ENCODE measurements at regions not wholly inside any gene's neighbourhood (a gene's known extent, or its start where the extent isn't known, plus 50 kb on each side); places are given as distances from the start of the nearest gene placed in this dataset.

DNA sequence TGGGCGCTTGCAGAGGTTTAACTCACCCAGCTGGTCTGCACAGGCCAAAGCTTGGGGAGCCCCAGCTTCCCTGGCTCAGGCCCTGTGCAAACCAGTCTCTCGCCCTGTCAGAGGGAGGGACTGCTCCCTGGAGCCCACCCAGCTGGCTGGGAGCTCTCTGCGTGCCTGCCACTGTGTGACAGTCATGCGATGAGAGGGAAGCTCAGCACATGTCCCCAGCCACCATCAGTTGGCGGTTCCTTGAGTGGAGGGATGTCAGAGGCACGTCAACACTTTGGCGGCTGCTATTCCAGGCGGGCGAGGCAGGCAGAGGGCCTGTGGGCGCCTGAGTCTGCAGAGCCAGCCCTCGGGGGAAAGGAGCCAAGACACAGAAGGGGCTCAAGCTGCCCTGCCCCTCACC, 324.6 kb downstream of the UACA start:
- DNase-seq: no peak

- DNase-seq: no peak
Measured at GRCh38 chr15:70437882-70438451, 325.4 kb downstream of the UACA start.

- DNase-seq: no peak
Measured at GRCh38 chr15:70437089-70437488, 326.3 kb downstream of the UACA start.

- DNase-seq: no peak
Measured at GRCh38 chr15:70436428-70436827, 326.9 kb downstream of the UACA start.

DNA sequence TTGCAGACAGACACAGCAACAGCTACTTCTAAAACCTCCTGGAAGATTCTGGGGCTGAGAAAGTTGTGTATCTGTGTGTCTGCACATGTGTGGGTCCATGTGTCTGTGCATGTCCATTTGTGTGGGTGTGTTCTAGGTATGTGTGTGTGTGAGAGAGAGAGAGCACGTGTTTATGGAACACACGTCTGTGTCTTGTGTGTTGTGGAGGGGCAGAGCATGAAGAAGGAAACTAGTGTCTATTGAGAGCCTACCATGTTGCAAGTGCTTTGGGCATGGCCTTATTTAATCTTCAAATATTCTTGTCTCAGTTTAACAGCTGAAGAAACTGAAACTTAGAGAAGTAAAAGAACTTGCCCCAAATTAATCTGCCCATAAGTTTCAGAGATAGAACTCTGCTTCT, 327.5 kb downstream of the UACA start:
- no peak for DNase-seq

- DNase-seq: no peak
Measured at GRCh38 chr15:70435369-70435768, 328.0 kb downstream of the UACA start.

DNA sequence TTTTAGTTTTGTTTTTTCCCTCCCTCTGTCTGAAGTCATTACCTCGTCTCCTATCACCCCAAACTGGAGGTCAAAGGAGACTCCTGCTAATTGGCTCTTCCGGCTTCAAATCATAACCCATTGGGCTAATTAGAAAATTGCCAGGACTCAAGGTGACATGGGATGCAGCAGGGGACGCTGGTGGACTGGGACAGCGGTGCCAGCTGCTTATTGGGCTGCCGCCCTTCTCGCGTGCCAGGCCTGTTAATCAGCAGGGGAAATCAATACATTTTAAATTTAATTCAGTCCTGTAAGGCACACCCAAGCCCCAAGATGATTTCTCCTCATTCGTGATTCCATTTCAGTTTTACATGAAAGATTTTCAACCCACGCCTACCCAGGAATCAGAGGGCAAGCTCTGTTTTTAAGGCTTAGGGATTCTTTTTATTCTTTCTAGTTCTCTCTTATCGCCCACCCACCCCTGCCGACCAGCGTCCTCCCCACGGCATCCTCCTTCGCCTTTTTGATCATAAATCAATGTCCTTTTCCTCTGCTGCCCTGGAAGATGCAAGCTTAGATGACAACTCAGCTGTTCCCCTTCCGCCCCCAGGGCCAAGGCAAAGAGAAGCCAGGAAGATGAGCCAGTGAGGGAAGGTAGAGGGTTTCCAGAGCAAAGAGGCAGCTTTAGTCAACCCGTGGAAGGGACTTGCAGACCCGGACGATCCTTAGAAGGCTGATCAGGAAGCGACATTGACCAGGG, 329.6 kb downstream of the UACA start:
- no peak for DNase-seq

DNA sequence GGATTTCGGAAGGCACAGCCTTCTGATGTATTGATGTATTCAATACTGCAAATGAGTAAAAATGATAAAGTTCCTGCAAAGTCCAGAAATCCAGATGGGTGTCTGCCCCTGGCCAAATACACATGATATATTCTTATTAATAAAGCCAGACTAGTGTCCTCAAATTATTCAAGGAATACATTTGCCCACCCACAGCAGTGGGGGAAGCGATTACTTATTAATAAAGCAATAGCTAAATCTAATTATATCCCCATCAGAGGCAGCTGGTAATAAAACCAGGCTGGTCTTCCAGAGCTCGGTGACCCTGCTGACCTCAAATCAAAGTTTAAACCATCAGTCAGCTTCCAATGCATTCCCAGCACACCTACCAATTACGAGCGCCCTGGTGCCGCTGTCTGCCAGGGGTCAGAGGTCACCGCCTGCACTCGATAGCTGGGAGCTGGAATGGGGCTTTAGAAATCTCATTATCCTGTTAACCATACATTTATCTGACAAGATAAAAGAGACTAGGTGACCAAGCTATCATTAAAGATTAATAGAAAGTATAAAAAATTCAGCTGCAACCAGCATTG, 330.3 kb downstream of the UACA start:
- no peak for DNase-seq

DNA sequence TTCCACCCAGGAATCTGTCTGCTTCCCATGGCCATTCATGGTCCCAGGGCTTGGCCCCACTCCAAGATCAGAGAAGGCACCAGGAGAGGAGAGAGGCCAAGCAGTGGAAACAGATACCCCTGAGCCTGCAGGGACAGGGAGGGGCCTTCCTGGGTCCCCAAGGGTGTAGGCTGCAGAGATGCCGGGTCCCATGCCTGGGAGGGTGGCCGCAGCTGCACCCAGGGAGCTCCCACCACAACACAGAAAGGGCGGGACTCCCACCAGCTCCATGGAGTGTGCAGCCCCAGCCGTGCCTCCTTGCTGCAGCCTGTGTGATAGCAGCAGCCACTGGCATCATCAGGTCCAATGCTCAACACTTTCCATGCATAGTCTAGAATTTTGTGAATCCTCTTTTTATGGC, 331.5 kb downstream of the UACA start:
- no peak for DNase-seq

- DNase-seq: no peak
Measured at GRCh38 chr15:70430069-70430468, 332.4 kb upstream of the TLE3 start.

- DNase-seq: no peak
Measured at GRCh38 chr15:70429056-70429722, 331.5 kb upstream of the TLE3 start.

DNA sequence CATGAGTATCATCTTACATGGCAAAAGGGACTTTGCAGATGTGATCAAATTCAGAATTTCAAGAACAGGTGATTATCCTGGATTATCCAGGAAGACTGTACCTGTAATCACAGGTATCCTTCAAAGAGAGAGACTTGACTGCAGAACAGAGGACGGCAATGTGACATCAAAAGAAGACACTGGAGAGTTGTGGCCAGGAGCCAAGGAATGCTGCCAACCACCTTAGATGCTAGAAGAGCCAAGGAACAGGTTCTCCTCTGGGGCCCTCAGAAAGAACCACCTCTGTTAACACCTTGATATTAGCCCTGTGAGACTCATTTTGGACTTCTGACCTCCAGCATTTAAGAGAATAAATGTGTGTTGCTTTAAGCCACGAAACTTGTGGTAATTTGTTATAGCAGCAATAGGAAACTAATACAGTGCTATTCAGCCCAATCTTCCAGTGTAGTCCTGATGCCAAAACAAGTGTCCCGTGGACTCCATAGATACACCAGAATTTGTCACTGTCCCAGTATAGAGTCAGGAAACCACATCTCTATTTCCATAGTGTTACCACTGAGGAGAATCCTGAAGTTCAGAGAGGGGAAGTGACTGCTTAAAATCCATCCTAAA, 330.6 kb upstream of the TLE3 start:
- no peak for DNase-seq

GRCh38 chr15:70427167-70428120, 329.7 kb upstream of the TLE3 start:
- DNase-seq: no peak

GRCh38 chr15:70426096-70426821, 328.5 kb upstream of the TLE3 start:
- no peak for DNase-seq

GRCh38 chr15:70424937-70425411, 327.3 kb upstream of the TLE3 start:
- no peak for DNase-seq

- no peak for DNase-seq
Measured at GRCh38 chr15:70423267-70423666, 325.6 kb upstream of the TLE3 start.

DNA sequence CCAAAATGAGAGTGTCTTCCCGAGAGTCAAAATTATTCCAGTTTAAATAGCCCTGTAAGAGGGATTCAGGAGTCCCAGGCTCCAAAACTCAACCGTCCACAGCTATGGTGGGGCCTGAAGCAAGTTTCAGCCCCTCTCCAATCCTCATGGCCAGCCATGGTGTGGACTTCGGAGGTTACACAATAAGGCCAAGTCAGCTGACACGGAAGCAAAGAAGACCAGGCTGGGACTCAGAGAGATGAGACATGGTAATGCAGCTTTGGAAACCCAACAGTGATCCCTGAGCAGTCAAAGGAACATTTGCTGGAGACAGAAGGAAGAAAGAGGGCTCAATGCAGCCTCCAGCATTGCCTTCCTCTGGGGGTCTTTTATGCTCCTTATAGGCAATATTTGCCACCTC, 324.6 kb upstream of the TLE3 start:
- DNase-seq: no peak

DNA sequence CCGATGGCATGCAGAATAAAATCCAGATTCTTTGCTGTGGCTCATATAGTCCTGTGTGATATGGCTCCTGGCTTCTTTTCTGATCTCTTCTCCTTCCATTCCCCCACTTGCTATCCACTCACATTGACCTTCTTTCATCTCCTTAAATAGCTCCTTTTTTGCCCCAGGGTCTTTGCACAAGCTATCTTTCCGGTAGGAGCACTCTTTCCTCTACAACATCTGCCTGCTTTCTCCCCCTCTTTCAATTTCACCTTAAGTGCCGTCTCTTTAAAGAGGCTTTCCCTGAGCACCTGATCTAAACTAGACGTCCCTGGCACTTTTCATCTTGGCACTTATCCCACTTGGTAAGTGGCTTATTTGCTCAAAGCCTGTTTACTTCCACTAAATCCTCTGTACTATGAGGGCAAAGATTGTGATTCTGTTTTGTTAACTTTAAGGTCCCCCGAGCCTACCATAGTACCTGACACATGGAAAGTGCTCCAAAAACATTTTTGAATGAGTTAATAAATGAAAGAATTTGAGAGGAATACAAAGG, 323.3 kb upstream of the TLE3 start:
- DNase-seq: no peak

DNA sequence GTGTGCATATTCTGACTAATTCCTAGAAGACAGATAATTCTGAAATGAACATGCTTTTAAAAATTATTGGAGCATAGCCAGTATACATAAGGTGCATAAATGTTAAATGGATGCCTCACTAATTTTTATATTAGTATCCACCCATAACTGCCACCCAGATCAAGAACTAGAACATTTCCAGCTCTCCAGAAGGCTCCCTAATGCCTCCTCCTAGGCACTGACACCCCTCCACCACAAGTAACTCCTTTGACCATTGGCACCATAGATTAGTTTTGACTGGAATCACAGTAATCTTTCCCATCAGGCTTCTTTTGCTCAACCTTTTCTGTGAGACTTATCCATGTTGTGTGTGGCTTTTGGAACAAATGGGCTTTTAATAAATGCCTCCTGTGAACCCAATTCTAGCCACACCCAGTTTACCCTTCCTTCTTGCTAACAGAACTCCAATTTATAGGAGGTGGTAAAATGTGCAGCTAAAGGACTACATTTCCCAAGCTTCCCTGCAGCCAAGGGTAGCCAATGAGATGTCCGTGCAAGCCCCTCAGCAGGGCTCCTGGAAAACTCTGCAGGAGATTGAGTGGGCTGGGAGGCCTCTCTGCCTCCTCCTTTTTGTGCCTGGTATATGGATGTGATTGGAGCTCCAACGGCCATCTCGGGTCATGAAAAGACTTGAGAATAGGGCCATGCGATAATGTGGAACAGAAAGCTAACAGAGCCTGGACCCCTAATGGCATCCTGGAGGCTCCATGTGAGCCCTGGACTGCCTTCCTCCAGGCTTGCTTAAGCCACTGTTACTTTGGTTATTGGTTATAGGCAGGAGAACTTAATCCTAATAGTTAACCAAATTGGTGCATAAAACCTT, 322.6 kb upstream of the TLE3 start:
- no peak for DNase-seq

DNA sequence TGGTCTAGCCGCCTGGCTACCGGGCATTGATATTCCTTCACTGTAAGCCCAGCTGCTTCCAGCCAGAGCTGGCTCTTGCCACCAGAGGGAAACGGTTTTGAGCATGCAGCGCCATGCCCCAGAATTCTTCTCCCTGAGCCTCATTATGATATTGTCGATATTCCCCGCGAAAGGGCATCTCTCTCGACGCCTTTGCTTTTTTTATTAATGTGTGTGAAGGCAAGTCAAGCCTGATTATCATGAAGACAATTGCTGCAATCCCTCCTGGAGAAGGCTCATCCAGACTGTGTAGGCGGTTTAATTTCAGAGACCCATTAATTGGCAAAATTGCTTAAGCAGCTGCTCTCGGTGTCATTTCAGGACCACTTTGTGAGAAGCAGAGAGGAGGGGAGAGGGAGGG, 321.2 kb upstream of the TLE3 start:
- DNase-seq: no peak

Data from NCI-H2081 treated with DMSO at 0.1 percent for 48 hours (cell line).